Lower lobe of right lung (tissue), 2 donors: ENCODE measurements at regions not wholly inside any gene's neighbourhood (a gene's known extent, or its start where the extent isn't known, plus 50 kb on each side); places are given as distances from the start of the nearest gene placed in this dataset.

Source experiments
- ATAC-seq, 2 donors: fragments of 200-7000 bp; cut with Tn5 transposase; one replicate each; pipeline ENCODE4 v1.9.1; 2020 to 2022; ENCODE audit warnings: mild to moderate bottlenecking in 2 of 2, moderate library complexity in 2 of 2
- DNase-seq: peaks from one replicate; pipeline ENCODE4 v3.0.0-alpha.2; 2020
- H3K27ac ChIP-seq: fragments of 200-600 bp; one replicate; pipeline ENCODE4 v1.8.0; 2022
- H3K27me3 ChIP-seq: fragments of 200-600 bp; one replicate; pipeline ENCODE4 v1.8.0; 2022; ENCODE audit warnings: low read depth
- H3K36me3 ChIP-seq: fragments of 200-600 bp; one replicate; pipeline ENCODE4 v1.8.0; 2022; ENCODE audit warnings: mild to moderate bottlenecking
- H3K4me1 ChIP-seq: fragments of 200-600 bp; one replicate; pipeline ENCODE4 v1.8.0; 2022
- H3K4me3 ChIP-seq: fragments of 200-600 bp; one replicate; pipeline ENCODE4 v1.8.0; 2022; ENCODE audit warnings: mild to moderate bottlenecking
- H3K9me3 ChIP-seq: fragments of 200-600 bp; one replicate; pipeline ENCODE4 v1.8.0; 2022
- CTCF ChIP-seq: fragments of 200-600 bp; IDR thresholded peaks from one replicate; pipeline ENCODE4 v1.8.0; 2022; ENCODE audit warnings: antibody characterized with exemption, mild to moderate bottlenecking
- intact Hi-C: fragments of 100-400 bp; cut with DNase I; formaldehyde crosslinking; loops from one replicate; pipeline ENCODE4 v1.11.0; 2022
- donor health status: DM: no; HTN: yes; CAD: no; lungs with severe emphysema.

- no peak for ATAC-seq
- no peak overlapping the region for H3K27ac ChIP-seq
- intact Hi-C loops, result no loop called here
- TF ChIP-seq CTCF, result no peak
- no peaks in the 10 kb centered on the region for H3K36me3 ChIP-seq
- H3K9me3 ChIP-seq, result no peaks in the 10 kb centered on the region
- H3K4me3 ChIP-seq, result no peak overlapping the region
- H3K27me3 ChIP-seq, result no peaks in the 10 kb centered on the region
- DNase-seq, result no peak
- no peaks in the 10 kb centered on the region for H3K4me1 ChIP-seq
These were observed 90.7 kb upstream of the COL11A1 start for GRCh38 chr1:103199001-103199400.

DNA sequence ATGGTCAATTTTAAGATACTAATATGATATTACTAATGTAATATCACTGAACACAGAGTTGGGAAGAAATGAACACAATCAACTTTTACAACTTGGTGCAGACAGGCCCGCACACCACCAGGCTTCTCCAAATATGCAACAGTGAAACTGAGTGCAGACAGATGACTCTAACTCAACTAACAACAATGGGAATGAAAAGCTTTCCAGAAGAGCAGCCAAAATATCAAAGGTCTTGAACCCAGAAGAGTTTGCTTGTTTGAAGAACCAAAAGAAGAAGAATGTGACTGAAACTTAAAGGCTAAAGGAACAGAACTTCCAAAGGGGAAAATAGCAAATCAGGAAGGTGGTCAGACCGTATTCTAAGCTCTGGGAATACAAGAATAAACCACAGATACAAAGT is 89.8 kb upstream of the COL11A1 start:
- no peaks in the 10 kb centered on the region for H3K27me3 ChIP-seq
- DNase-seq (no peak), ATAC-seq (no peak)
- TF ChIP-seq CTCF, result no peak
- H3K4me1 ChIP-seq, result no peaks in the 10 kb centered on the region
- no peaks in the 10 kb centered on the region for H3K9me3 ChIP-seq
- no peaks in the 10 kb centered on the region for H3K36me3 ChIP-seq
- no peak overlapping the region for H3K27ac ChIP-seq
- H3K4me3 ChIP-seq, result no peak overlapping the region
- intact Hi-C loops, result no loop called here

GRCh38 chr1:103197216-103197615 is 88.9 kb upstream of the COL11A1 start:
- no peak overlapping the region for H3K27ac ChIP-seq
- H3K4me1 ChIP-seq, result no peaks in the 10 kb centered on the region
- no peak for DNase-seq
- no peak for ATAC-seq
- intact Hi-C loops, result no loop called here
- no peak overlapping the region for H3K4me3 ChIP-seq
- TF ChIP-seq CTCF, result no peak
- no peaks in the 10 kb centered on the region for H3K27me3 ChIP-seq
- no peaks in the 10 kb centered on the region for H3K9me3 ChIP-seq
- no peaks in the 10 kb centered on the region for H3K36me3 ChIP-seq

DNA sequence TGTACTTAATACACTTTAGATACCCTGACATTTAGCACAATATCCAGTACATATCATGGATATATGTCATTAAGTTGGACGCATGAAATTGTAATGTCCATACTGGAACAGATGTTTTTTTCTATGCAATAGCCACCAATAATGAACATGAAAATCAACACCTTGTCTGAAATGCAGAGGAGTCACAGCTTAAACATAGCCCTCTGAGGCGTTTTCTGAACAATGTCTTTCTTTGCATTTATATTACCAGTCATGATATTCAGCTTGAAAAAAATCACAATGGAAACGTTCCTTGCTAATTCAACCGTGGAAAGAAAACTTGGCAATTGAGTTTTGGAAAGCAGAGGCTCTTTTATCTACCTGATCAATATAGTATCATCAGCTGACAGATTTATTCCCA is 86.7 kb upstream of the COL11A1 start:
- H3K27ac ChIP-seq, result no peak overlapping the region
- no peaks in the 10 kb centered on the region for H3K4me1 ChIP-seq
- H3K4me3 ChIP-seq, result no peak overlapping the region
- no peak for DNase-seq
- H3K9me3 ChIP-seq, result no peaks in the 10 kb centered on the region
- H3K36me3 ChIP-seq, result no peaks in the 10 kb centered on the region
- H3K27me3 ChIP-seq, result no peaks in the 10 kb centered on the region
- no peak for ATAC-seq
- intact Hi-C loops, result no loop called here
- no peak for TF ChIP-seq CTCF

DNA sequence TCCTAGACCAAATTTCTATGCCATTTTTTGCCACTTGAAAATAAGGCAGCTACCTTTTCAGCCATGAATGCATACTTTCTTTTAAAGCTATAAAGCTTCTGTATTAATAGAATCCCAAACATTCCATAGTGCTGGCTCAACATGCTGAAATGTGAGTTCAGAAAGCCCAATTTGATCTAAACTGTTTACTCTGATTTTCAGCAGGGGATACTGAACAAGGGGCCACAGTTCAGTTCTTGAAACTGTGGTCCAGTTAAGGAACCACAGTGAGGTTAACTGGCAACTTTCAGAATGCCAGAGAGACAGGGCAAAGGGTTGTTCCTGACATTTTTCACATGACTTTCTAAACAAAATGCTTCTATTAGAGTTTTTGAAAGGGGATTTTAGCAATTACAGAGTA is 85.7 kb upstream of the COL11A1 start:
- ATAC-seq (no peak), DNase-seq (no peak)
- Histone ChIP-seq H3K27ac (no peak overlapping the region), H3K36me3 (no peaks in the 10 kb centered on the region), H3K4me1 (no peaks in the 10 kb centered on the region), H3K4me3 (no peak overlapping the region), H3K9me3 (no peaks in the 10 kb centered on the region), H3K27me3 (no peaks in the 10 kb centered on the region)
- TF ChIP-seq CTCF, result no peak
- intact Hi-C loops, result no loop called here

GRCh38 chr1:103191327-103191726 is 83.0 kb upstream of the COL11A1 start:
- Histone ChIP-seq H3K27ac (no peak overlapping the region), H3K27me3 (no peaks in the 10 kb centered on the region), H3K4me1 (no peaks in the 10 kb centered on the region), H3K36me3 (no peaks in the 10 kb centered on the region), H3K4me3 (no peak overlapping the region), H3K9me3 (no peaks in the 10 kb centered on the region)
- intact Hi-C loops, result no loop called here
- no peak for ATAC-seq
- no peak for DNase-seq
- no peak for TF ChIP-seq CTCF
